ENCODE measurements at regions not wholly inside any gene's neighbourhood (a gene's known extent, or its start where the extent isn't known, plus 50 kb on each side); places are given as distances from the start of the nearest gene placed in this dataset.

DNA sequence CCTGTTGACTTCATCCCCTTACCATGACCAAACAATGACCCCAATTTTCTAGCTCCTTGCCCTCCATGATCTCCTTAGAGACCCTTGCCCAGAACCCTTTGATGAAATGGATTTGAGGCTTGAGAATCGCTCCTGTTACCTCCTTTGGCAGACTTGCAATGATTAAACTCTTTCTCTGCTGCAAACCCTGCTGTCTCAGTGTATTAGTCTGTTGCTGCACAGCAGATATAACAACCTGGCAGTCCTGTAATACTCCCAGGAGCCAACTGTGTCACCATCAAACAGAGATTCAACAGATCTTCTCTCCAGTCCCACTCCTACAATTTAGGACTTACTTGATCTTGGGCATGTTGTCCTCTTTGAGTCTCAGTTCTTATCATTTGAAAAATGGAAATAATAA, 242.9 kb downstream of the HRH4 start:
- ATAC-seq (ENCODE audit: low FRiP score) (no peak), DNase-seq (ENCODE audit: low spot score) (no peak)
- TF ChIP-seq CTCF (IDR thresholded peaks at IDR 0.05) = no peak

DNA sequence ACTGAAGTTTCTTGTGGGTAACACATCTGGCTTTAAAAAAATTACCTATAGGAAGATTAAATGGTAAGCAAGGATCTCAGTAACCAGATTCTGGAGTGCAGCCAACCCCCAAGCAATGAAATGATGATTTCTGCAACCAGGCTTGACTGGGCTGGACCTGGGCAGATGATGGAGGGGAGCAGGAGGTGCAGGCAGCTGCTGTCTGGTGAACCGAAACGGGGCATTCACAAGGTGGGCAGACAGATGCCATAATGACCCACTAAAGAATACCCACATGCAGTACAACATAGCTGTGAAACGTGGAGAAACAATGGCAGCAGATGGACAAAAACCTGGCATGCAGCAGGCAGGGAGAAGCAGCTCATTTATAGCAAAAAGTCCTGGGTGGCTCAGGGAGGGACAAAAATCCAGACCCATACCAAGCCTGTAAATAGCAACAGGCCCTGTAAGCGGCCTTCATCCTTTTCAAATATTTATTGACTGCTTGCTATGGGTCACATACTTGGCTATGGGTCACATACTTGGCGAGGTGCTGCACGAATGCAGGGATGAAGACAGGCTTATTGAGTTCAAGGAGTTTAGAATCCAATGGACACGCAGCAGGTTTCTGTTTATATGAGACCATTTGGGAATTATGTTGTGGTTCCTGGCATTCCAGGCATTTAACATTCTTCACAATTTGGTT, 244.7 kb downstream of the HRH4 start:
- TF ChIP-seq CTCF (IDR thresholded peaks at IDR 0.05) = no peak
- no peak for DNase-seq (ENCODE audit: low spot score)
- ATAC-seq (ENCODE audit: low FRiP score) = no peak

DNA sequence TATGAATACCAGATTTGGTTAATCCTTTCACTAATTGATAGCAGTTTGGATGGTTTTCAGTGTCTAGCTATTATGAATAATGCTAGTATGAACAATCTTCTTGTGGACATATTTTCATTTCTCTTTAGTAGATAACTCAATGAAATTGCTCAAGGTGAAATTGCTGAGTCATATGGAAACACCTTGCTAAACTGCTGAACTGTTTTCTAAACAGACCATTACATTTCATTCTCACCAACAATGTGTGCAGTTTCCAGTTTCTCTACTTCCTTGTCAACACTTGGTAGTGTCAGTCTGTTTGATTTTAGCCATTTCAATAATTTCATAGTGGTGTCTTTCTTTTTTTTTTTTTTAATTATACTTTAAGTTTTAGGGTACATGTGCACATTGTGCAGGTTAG, 250.0 kb downstream of the HRH4 start:
- ATAC-seq (ENCODE audit: low FRiP score) (no peak), DNase-seq (ENCODE audit: low spot score) (no peak)
- TF ChIP-seq CTCF (IDR thresholded peaks at IDR 0.05) = no peak

DNA sequence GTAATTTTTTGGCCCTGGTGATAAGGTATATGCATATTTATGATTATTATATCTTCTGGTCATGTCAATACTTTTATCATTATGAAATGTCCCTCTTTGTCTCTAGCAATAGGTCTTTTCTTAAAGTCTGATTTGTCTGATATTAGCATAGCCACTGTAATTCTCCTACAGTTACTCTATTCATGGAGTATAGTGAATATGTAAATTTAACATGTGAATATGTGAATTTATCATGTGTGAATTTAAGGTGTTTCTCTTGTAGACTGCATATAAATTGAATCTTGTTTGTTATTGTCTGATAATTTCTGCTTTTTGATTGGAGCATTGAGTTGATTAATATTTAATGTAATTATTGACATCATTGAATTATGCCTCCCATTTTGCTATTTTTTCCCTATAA, 259.4 kb downstream of the HRH4 start:
- no peak for DNase-seq (ENCODE audit: low spot score)
- no peak for ATAC-seq (ENCODE audit: low FRiP score)
- TF ChIP-seq CTCF (IDR thresholded peaks at IDR 0.05) = no peak

GRCh38 chr18:24721388-24721787, 261.0 kb downstream of the HRH4 start:
- no peak for ATAC-seq (ENCODE audit: low FRiP score)
- no peak for TF ChIP-seq CTCF (IDR thresholded peaks at IDR 0.05)
- DNase-seq (ENCODE audit: low spot score) = no peak

DNA sequence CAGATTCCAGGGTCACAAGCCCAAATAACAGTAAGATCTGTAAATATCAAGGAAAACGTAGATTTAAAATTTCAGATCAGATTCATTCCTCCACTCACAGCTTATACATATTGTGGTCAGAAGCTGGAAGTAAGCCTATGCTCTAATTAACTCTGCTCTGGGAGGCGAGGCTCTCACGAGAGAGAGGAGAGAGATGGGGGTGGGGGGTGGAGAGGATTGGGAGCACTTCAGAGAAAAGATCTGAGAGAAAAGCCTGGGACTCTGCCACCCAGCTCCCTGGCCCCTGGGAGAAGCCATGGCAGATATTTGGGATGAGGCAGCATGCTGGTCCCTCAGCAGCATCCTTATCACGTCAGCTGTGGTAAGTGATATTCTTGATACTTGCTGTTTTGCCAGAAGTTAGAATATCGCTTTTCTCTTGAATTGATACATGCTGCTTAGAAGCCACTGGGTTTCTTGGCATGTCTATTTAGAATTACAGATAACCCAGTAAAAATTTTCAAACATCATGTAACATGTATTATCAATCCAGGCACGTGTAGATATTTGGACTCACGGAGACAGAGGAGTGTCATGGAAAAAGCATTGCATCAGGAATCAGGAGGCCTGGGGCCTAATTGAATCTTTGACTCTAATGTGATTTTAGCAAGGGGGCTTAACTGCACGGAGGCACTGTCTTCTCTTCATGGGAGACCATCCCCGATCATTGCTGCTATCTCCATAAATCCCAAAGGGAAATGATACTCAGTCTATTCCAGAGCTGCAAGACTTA, 265.4 kb downstream of the HRH4 start:
- TF ChIP-seq CTCF (IDR thresholded peaks at IDR 0.05) = no peak
- no peak for ATAC-seq (ENCODE audit: low FRiP score)
- no peak for DNase-seq (ENCODE audit: low spot score)
